Tibial nerve (tissue), 4 donors: ENCODE measurements at regions not wholly inside any gene's neighbourhood (a gene's known extent, or its start where the extent isn't known, plus 50 kb on each side); places are given as distances from the start of the nearest gene placed in this dataset.

Experiments
- DNase-seq, 2 donors: peaks; one replicate each; pipeline ENCODE4 v3.0.0-alpha.2; 2019; ENCODE audit warnings: low spot score in 2 of 2
- H3K27ac ChIP-seq, 4 donors: fragments of 200-600 bp; sonication (generic) in 3 of 4; one replicate each; pipeline ENCODE4 v1.5.1; 2017 to 2019; ENCODE audit warnings: mild to moderate bottlenecking in 1 of 4
- H3K27me3 ChIP-seq, 2 donors: fragments of 200-600 bp; sonication (generic) in 1 of 2; one replicate each; pipeline versions ENCODE4 v1.5.1 to v1.6.0; 2017 to 2019
- H3K36me3 ChIP-seq, 3 donors: fragments of 200-600 bp; sonication (generic); one replicate each; pipeline ENCODE4 v1.5.1; 2018 to 2019
- H3K4me1 ChIP-seq, 4 donors: fragments of 200-600 bp; sonication (generic) in 3 of 4; one replicate each; pipeline ENCODE4 v1.5.1; 2017 to 2019
- H3K4me3 ChIP-seq, 4 donors: fragments of 200-600 bp; sonication (generic) in 3 of 4; one replicate each; pipeline ENCODE4 v1.5.1; 2017 to 2019; ENCODE audit warnings: mild to moderate bottlenecking in 1 of 4, moderate library complexity in 1 of 4
- H3K9me3 ChIP-seq, 4 donors: fragments of 200-600 bp; sonication (generic) in 3 of 4; one replicate each; pipeline ENCODE4 v1.5.1; 2017 to 2019
- CTCF ChIP-seq, 5 experiments: fragments of 200-600 bp in 3 of 5; fragments of 450-650 bp in 2 of 5; sonication (generic) in 3 of 5; IDR thresholded peaks; one replicate each; pipeline ENCODE4 v1.5.1; 2016 to 2019; ENCODE audit warnings: antibody characterized with exemption in 5 of 5, mild to moderate bottlenecking in 3 of 5, moderate library complexity in 2 of 5
- EP300 ChIP-seq, 2 donors: sonication (generic); formaldehyde crosslinking; IDR thresholded peaks; one replicate each; pipeline ENCODE4 v1.6.1; 2017; ENCODE audit warnings: antibody characterized with exemption in 2 of 2, mild to moderate bottlenecking in 1 of 2
- POLR2A ChIP-seq, 2 donors: fragments of 450-650 bp; IDR thresholded peaks; one replicate each; pipeline ENCODE4 v1.6.1; 2017; ENCODE audit warnings: antibody characterized with exemption in 2 of 2, mild to moderate bottlenecking in 2 of 2, moderate library complexity in 2 of 2
- WGBS, 2 donors: methylation state at CpG; one replicate each; pipeline ENCODE4 v1.1.5; 2018; 5-methylcytosine and 5-hydroxymethylcytosine counted together

GRCh38 chr1:234858722-234859121, 248.7 kb upstream of the IRF2BP2 start:
- H3K4me3 ChIP-seq = no peak overlapping the region
- no peaks in the 10 kb centered on the region for H3K27me3 ChIP-seq
- TF ChIP-seq POLR2A (IDR thresholded peaks at IDR 0.05) (no peak), CTCF (IDR thresholded peaks at IDR 0.05) (no peak), EP300 (IDR thresholded peaks at IDR 0.05) (no peak)
- no peak for DNase-seq
- H3K27ac ChIP-seq = no peak overlapping the region
- peaks cover 0 to 21% (median 14%) of the 10 kb centered on the region in 4 donors for H3K4me1 ChIP-seq
- peaks cover 0 to 10% (median 0%) of the 10 kb centered on the region in 4 donors for H3K9me3 ChIP-seq
- H3K36me3 ChIP-seq = no peaks in the 10 kb centered on the region

GRCh38 chr1:234856845-234857245, 246.9 kb upstream of the IRF2BP2 start:
- H3K4me3 ChIP-seq = no peak overlapping the region
- H3K36me3 ChIP-seq = no peaks in the 10 kb centered on the region
- WGBS, 2 donors = 65 to 68% methylated on average over 3 of the region's 3 CpGs
- H3K9me3 ChIP-seq = peaks cover 0 to 10% (median 0%) of the 10 kb centered on the region in 4 donors
- H3K4me1 ChIP-seq = peaks cover 0 to 6% (median 0%) of the 10 kb centered on the region in 4 donors
- H3K27ac ChIP-seq = peak overlapping the region in 1 of 4 donors; percentile 11
- no peak for TF ChIP-seq POLR2A (IDR thresholded peaks at IDR 0.05)
- TF ChIP-seq CTCF (IDR thresholded peaks at IDR 0.05) = no peak
- TF ChIP-seq EP300 (IDR thresholded peaks at IDR 0.05) = no peak
- DNase-seq = no peak
- H3K27me3 ChIP-seq = no peaks in the 10 kb centered on the region

GRCh38 chr1:234855851-234856250, 245.9 kb upstream of the IRF2BP2 start:
- Histone ChIP-seq H3K4me3 (no peak overlapping the region), H3K27me3 (no peaks in the 10 kb centered on the region), H3K27ac (no peak overlapping the region), H3K9me3 (peaks cover 0 to 4% (median 0%) of the 10 kb centered on the region in 4 donors), H3K36me3 (no peaks in the 10 kb centered on the region), H3K4me1 (peaks cover 0 to 6% (median 0%) of the 10 kb centered on the region in 4 donors)
- DNase-seq = no peak
- no peak for TF ChIP-seq CTCF (IDR thresholded peaks at IDR 0.05)
- TF ChIP-seq EP300 (IDR thresholded peaks at IDR 0.05) = no peak
- no peak for TF ChIP-seq POLR2A (IDR thresholded peaks at IDR 0.05)
- WGBS, 2 donors = 92 to 94% methylated on average over 3 of the region's 3 CpGs

- Histone ChIP-seq H3K36me3 (no peaks in the 10 kb centered on the region), H3K9me3 (no peaks in the 10 kb centered on the region), H3K4me1 (peaks cover 0 to 6% (median 2%) of the 10 kb centered on the region in 4 donors), H3K4me3 (no peak overlapping the region), H3K27ac (no peak overlapping the region), H3K27me3 (no peaks in the 10 kb centered on the region)
- TF ChIP-seq EP300 (IDR thresholded peaks at IDR 0.05) = no peak
- TF ChIP-seq CTCF (IDR thresholded peaks at IDR 0.05) = no peak
- no peak for TF ChIP-seq POLR2A (IDR thresholded peaks at IDR 0.05)
- no peak for DNase-seq
- 71 to 94% methylated on average over 1 of the region's 1 CpG for WGBS, 2 donors
Observed at GRCh38 chr1:234854645-234855039, 244.7 kb upstream of the IRF2BP2 start.

GRCh38 chr1:234853906-234854644, 244.1 kb upstream of the IRF2BP2 start:
- no peaks in the 10 kb centered on the region for H3K27me3 ChIP-seq
- no peak for TF ChIP-seq EP300 (IDR thresholded peaks at IDR 0.05)
- no peak for TF ChIP-seq POLR2A (IDR thresholded peaks at IDR 0.05)
- TF ChIP-seq CTCF (IDR thresholded peaks at IDR 0.05) = no peak
- no peaks in the 10 kb centered on the region for H3K9me3 ChIP-seq
- no peak overlapping the region for H3K27ac ChIP-seq
- no peaks in the 10 kb centered on the region for H3K36me3 ChIP-seq
- H3K4me1 ChIP-seq = peaks cover 0 to 8% (median 3%) of the 10 kb centered on the region in 4 donors
- no peak overlapping the region for H3K4me3 ChIP-seq
- DNase-seq = no peak
- WGBS, 2 donors = 73 to 77% methylated on average over 6 of the region's 6 CpGs
